DND-41 (cell line): ENCODE measurements at regions not wholly inside any gene's neighbourhood (a gene's known extent, or its start where the extent isn't known, plus 50 kb on each side); places are given as distances from the start of the nearest gene placed in this dataset.
"Not testable (repeated sequence)": the region's sequence is repeated elsewhere in the genome, so short reads cannot be mapped to it uniquely, and the experiment has no call there.

ENCODE experiments used
- ATAC-seq: fragments of 200-7000 bp; cut with Tn5 transposase; 3 replicates; pipeline ENCODE4 v1.9.1; 2021; ENCODE audit warnings: low read depth; ENCODE audit not compliant: insufficient read depth
- DNase-seq: peaks from one replicate; pipeline ENCODE4 v3.0.0-alpha.2; 2020
- H2AFZ ChIP-seq: 2 replicates; pipeline ENCODE4 v1.6.0; 2012; ENCODE audit warnings: low read depth, low read length
- H3K27ac ChIP-seq: 2 replicates; pipeline ENCODE4 v1.5.1; 2012; ENCODE audit warnings: low read length, inconsistent platforms
- H3K27me3 ChIP-seq: fragments of 200-600 bp; sonication (generic); 2 replicates; pipeline ENCODE4 v1.6.0; 2012; ENCODE audit warnings: low read length, mild to moderate bottlenecking, inconsistent platforms; ENCODE audit not compliant: insufficient read depth, poor library complexity
- H3K36me3 ChIP-seq: 2 replicates; pipeline ENCODE4 v1.5.1; 2012; ENCODE audit warnings: low read length, inconsistent platforms; ENCODE audit not compliant: insufficient read depth
- H3K4me1 ChIP-seq: 2 replicates; pipeline ENCODE4 v1.5.1; 2012; ENCODE audit warnings: mild to moderate bottlenecking, low read length; ENCODE audit not compliant: insufficient read depth
- H3K4me2 ChIP-seq: 2 replicates; pipeline ENCODE4 v1.6.0; 2012; ENCODE audit warnings: mild to moderate bottlenecking, moderate library complexity, low read length, inconsistent platforms; ENCODE audit not compliant: insufficient read depth
- H3K4me3 ChIP-seq, 2 experiments: fragments of 200-600 bp in 1 of 2; shearing (Covaris generic) in 1 of 2; 2 replicates each; pipeline ENCODE4 v1.5.1; 2012 to 2016; ENCODE audit warnings: inconsistent platforms in 2 of 2, low read length in 2 of 2, mild to moderate bottlenecking in 2 of 2, low read depth in 1 of 2, moderate library complexity in 1 of 2
- H3K79me2 ChIP-seq: 2 replicates; pipeline ENCODE4 v1.6.0; 2012; ENCODE audit warnings: low read length, inconsistent platforms; ENCODE audit not compliant: insufficient read depth
- H3K9ac ChIP-seq: 2 replicates; pipeline ENCODE4 v1.6.0; 2012; ENCODE audit warnings: low read depth, mild to moderate bottlenecking, inconsistent platforms, low read length, moderate library complexity
- H3K9me3 ChIP-seq: 2 replicates; pipeline ENCODE4 v1.5.1; 2012; ENCODE audit warnings: low read length, moderate library complexity, mild to moderate bottlenecking, inconsistent platforms; ENCODE audit not compliant: insufficient read depth, severe bottlenecking
- H4K20me1 ChIP-seq: 2 replicates; pipeline ENCODE4 v1.6.0; 2012; ENCODE audit warnings: low read length; ENCODE audit not compliant: insufficient read depth
- EZH2 ChIP-seq: IDR thresholded peaks from 3 replicates; pipeline ENCODE4 v1.6.1; 2012; ENCODE audit warnings: borderline replicate concordance, low read depth, mild to moderate bottlenecking, moderate library complexity, low read length, inconsistent platforms; ENCODE audit not compliant: severe bottlenecking
- TF ChIP-seq, protein P1 (sequence below): IDR thresholded peaks from 2 replicates; pipeline ENCODE4 v1.5.1; 2012; ENCODE audit warnings: borderline replicate concordance, low read length, moderate library complexity, mild to moderate bottlenecking; ENCODE audit not compliant: poor library complexity, severe bottlenecking; ENCODE audit errors: extremely low read depth

GRCh38 chr5:86689103-86689729 lies 71.5 kb downstream of the COX7C start:
- no peak for TF ChIP-seq EZH2
- TF ChIP-seq, protein P1, sequence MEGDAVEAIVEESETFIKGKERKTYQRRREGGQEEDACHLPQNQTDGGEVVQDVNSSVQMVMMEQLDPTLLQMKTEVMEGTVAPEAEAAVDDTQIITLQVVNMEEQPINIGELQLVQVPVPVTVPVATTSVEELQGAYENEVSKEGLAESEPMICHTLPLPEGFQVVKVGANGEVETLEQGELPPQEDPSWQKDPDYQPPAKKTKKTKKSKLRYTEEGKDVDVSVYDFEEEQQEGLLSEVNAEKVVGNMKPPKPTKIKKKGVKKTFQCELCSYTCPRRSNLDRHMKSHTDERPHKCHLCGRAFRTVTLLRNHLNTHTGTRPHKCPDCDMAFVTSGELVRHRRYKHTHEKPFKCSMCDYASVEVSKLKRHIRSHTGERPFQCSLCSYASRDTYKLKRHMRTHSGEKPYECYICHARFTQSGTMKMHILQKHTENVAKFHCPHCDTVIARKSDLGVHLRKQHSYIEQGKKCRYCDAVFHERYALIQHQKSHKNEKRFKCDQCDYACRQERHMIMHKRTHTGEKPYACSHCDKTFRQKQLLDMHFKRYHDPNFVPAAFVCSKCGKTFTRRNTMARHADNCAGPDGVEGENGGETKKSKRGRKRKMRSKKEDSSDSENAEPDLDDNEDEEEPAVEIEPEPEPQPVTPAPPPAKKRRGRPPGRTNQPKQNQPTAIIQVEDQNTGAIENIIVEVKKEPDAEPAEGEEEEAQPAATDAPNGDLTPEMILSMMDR, result no peak
- DNase-seq (no peak), ATAC-seq (no peak)
- H3K9me3 ChIP-seq, result no peaks in the 10 kb centered on the region
- no peaks in the 10 kb centered on the region for H3K79me2 ChIP-seq
- H3K27me3 ChIP-seq, result no peaks in the 10 kb centered on the region
- H3K9ac ChIP-seq, result no peak overlapping the region
- no peaks in the 10 kb centered on the region for H3K4me1 ChIP-seq
- no peak overlapping the region for H3K4me2 ChIP-seq
- no peaks in the 10 kb centered on the region for H4K20me1 ChIP-seq
- H3K27ac ChIP-seq, result no peak overlapping the region
- no peak overlapping the region for H2AFZ ChIP-seq
- no peak overlapping the region for H3K4me3 ChIP-seq
- no peaks in the 10 kb centered on the region for H3K36me3 ChIP-seq

GRCh38 chr5:86709157-86709881 lies 91.6 kb downstream of the COX7C start:
- no peak overlapping the region for H3K27ac ChIP-seq
- H3K9ac ChIP-seq, result no peak overlapping the region
- no peaks in the 10 kb centered on the region for H3K4me1 ChIP-seq
- ATAC-seq, result no peak
- no peak overlapping the region for H3K4me2 ChIP-seq
- no peaks in the 10 kb centered on the region for H4K20me1 ChIP-seq
- TF ChIP-seq, protein P1, result no peak
- TF ChIP-seq EZH2, result no peak
- H3K27me3 ChIP-seq, result no peaks in the 10 kb centered on the region
- DNase-seq, result no peak
- H3K36me3 ChIP-seq, result no peaks in the 10 kb centered on the region
- H3K4me3 ChIP-seq, result no peak overlapping the region
- H3K79me2 ChIP-seq, result no peaks in the 10 kb centered on the region
- H3K9me3 ChIP-seq, result no peaks in the 10 kb centered on the region
- H2AFZ ChIP-seq, result no peak overlapping the region

GRCh38 chr5:86716121-86716520 lies 98.4 kb downstream of the COX7C start:
- no peak overlapping the region for H3K9ac ChIP-seq
- H3K36me3 ChIP-seq, result no peaks in the 10 kb centered on the region
- H3K27ac ChIP-seq, result no peak overlapping the region
- H4K20me1 ChIP-seq, result no peaks in the 10 kb centered on the region
- H3K4me2 ChIP-seq, result no peak overlapping the region
- no peaks in the 10 kb centered on the region for H3K9me3 ChIP-seq
- H3K4me3 ChIP-seq, result no peak overlapping the region
- DNase-seq (no peak), ATAC-seq (no peak)
- H3K27me3 ChIP-seq, result no peaks in the 10 kb centered on the region
- no peak overlapping the region for H2AFZ ChIP-seq
- TF ChIP-seq, protein P1, result no peak
- TF ChIP-seq EZH2, result no peak
- H3K4me1 ChIP-seq, result no peaks in the 10 kb centered on the region
- no peaks in the 10 kb centered on the region for H3K79me2 ChIP-seq

DNA sequence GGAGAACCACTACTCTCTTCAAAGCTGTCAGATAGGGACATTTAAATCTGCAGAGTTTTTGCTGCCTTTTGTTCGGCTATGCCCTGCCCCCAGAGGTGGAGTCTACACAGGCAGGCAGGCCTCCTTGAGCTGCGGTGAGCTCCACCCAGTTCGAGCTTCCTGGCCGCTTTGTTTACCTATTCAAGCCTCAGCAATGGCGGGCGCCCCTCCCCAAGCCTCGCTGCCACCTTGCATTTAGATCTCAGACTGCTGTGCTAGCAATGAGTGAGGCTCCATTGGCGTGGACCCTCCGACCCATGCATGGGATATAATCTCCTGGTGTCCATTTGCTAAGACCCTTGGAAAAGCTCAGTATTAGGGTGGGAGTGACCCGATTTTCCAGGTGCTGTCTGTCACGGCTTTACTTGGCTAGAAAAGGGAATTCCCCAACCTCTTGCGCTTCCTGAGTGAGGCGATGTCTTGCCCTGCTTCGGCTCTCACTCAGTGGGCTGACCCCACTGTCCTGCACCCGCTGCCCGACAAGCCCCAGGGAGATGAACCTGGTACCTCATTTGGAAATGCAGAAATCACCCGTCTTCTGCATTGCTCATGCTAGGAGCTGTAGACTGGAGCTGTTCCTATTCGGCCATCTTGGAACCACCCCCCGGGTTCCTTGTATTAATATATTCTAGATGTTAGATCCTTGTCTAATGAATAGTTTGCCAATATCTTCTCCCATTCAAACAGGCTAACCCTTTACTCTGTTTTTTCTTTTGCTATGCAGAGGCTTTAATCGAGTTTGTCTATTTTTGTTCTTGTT lies 113.8 kb downstream of the COX7C start:
- not testable (repeated sequence) for H3K4me1 ChIP-seq, H3K9ac ChIP-seq, H3K4me3 ChIP-seq, ATAC-seq, H3K27me3 ChIP-seq, H3K79me2 ChIP-seq, H4K20me1 ChIP-seq, H3K27ac ChIP-seq, DNase-seq, H3K4me2 ChIP-seq, H2AFZ ChIP-seq, H3K9me3 ChIP-seq, H3K36me3 ChIP-seq
